Omental fat pad (tissue), 3 donors: ENCODE measurements at regions not wholly inside any gene's neighbourhood (a gene's known extent, or its start where the extent isn't known, plus 50 kb on each side); places are given as distances from the start of the nearest gene placed in this dataset.

Source experiments
- ATAC-seq: fragments of 150-250 bp; one replicate; pipeline ENCODE4 v1.9.1; 2016; ENCODE audit warnings: mild to moderate bottlenecking, moderate library complexity; ENCODE audit not compliant: low FRiP score
- DNase-seq: peaks from one replicate; pipeline ENCODE4 v3.0.0-alpha.2; 2019; ENCODE audit warnings: low spot score
- TF ChIP-seq, protein P1 (sequence below), 3 donors: fragments of 450-650 bp; IDR thresholded peaks; one replicate each; pipeline ENCODE4 v1.5.1; 2016 to 2017; ENCODE audit warnings: antibody characterized with exemption in 3 of 3, mild to moderate bottlenecking in 3 of 3, moderate library complexity in 2 of 3

DNA sequence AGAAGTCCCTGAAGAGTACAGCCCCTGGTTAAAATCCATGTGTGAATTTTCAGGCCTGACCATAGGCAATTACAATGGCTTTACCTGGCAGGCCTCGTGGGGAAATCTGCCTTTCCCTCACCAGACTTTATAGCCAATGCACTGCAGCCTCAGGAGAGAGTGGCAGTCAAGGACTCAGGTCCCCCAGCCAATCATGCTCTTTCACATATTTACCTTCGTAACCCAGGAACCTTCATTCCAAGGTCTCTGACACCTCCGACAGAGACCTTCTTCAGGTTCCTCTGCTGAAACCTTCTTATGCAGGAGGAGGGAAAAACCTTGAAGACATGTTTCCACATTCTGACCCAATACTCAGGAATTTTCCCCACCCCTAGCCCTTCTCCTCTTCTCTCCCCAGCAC, 118.9 kb downstream of the FASLG start:
- no peak for ATAC-seq
- TF ChIP-seq, protein P1, sequence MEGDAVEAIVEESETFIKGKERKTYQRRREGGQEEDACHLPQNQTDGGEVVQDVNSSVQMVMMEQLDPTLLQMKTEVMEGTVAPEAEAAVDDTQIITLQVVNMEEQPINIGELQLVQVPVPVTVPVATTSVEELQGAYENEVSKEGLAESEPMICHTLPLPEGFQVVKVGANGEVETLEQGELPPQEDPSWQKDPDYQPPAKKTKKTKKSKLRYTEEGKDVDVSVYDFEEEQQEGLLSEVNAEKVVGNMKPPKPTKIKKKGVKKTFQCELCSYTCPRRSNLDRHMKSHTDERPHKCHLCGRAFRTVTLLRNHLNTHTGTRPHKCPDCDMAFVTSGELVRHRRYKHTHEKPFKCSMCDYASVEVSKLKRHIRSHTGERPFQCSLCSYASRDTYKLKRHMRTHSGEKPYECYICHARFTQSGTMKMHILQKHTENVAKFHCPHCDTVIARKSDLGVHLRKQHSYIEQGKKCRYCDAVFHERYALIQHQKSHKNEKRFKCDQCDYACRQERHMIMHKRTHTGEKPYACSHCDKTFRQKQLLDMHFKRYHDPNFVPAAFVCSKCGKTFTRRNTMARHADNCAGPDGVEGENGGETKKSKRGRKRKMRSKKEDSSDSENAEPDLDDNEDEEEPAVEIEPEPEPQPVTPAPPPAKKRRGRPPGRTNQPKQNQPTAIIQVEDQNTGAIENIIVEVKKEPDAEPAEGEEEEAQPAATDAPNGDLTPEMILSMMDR (IDR thresholded peaks at IDR 0.05) = no peak
- DNase-seq = no peak

DNA sequence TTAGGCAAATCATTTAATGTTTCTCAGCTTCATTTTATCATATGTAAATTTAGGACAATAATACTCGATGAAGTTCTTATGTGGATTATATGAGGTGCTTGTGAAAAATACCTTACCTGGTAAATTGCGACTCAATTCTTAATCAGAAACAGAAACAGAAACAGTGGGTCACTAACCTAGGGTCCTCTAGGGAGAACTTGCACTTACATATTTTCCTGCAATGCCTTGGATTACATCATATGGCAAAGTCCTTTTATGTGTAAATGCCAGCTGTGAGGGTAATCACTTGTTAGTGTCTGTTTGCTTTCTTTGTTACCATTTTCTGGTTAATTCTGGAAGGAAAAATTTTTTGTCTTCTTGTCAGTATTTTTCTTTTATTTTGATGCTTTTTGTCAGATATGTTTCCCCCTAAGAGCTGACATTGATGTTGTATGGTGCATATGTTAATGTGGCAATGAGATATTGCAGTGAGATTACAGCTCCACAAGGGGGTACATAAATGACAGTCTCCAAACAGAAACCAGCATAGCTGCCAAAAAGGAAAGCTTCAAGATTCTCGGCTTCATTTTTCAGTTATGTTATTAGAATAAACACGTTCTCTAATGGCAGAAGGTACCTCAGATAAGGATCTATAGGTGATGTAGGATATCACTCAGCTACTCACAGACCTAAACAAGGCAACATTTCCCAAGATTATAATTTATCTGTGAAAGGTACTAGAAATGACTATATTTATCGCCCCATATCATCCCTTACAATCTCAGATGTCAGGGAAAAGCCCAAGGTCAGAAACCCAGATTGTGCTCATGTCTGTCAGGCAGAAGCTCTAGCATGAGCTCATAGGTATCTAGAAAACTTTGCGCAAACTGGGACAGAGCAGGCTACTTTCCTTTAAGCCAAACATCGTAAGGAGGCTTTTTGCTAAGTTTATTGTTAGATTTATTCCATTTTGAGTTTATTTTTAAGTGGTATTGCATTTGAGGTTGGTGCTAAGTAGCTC, 119.9 kb downstream of the FASLG start:
- TF ChIP-seq, protein P1 (IDR thresholded peaks at IDR 0.05) = no peak
- no peak for ATAC-seq

DNA sequence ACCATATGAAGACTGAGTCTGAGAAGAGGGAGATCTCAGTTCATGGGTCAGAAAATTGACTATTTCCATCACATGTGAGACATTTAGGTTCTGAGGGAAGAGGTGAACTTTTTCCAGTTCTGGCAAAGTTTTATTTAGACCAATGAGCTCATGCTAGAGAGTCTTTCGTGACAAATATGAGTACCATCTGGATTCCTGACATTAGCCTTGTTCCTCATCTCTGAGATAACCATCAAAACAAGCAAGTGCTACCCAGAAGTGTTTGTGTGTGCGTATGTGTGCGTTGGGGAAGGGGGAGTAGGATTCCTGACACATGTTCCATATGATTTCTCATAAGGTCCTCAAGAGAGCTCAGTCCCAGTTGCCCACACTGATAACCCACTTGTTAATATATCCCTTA, 120.6 kb downstream of the FASLG start:
- TF ChIP-seq, protein P1 (IDR thresholded peaks at IDR 0.05) = no peak
- DNase-seq (no peak), ATAC-seq (no peak)

More for the DNA sequence above, 119.9 kb downstream of the FASLG start:
- no peak for DNase-seq

DNA sequence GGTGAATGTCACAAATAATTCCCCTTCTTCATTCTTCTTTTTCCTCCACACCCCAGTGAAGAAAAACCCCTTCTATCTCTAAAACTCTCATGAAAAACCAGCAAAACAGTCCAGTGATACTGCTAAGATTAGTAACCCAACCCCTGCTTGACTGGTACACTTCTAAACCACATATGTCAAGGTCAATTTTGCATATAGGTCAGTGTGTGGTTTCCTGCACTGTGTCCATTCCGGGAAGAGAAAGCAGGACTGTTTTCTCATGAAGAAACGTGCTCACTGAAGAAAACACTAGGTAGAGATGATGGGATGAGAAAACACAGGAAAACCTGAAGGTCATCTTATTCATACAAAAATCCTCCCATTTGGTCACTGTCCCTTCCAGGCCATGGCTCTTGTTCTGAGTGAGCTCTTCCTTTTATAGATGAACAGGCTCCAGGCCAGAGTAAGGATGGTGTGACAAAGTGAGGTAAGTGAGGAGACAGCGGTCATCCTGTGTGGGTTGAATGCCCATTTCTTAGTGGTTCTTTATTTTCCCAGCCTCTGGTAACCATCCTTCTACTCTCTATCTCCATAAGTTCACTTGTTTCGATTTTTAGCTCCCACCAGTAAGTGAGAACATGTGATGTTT, 122.7 kb downstream of the FASLG start:
- TF ChIP-seq, protein P1 (IDR thresholded peaks at IDR 0.05) = no peak
- DNase-seq (no peak), ATAC-seq (no peak)

DNA sequence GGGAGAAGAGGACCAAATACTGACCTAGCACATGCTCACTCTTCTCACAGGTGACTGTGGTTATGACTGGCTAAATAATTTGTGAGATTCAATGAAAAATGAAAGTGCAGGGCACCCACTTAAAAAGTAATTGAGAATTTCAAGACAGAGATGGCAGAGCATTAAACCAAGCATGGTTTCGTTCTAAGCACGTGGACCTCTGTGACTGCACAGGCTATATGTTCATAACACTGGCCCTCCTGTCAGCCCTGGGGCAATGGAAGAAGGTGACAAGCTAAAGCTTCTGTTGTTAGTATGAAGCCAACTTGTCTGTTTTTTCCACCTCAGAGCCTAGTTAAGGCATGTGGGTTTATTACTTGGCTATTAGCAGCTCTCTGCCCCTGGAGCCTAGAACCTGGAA, 130.9 kb downstream of the FASLG start:
- ATAC-seq = no peak
- DNase-seq = no peak
- TF ChIP-seq, protein P1 (IDR thresholded peaks at IDR 0.05) = no peak

DNA sequence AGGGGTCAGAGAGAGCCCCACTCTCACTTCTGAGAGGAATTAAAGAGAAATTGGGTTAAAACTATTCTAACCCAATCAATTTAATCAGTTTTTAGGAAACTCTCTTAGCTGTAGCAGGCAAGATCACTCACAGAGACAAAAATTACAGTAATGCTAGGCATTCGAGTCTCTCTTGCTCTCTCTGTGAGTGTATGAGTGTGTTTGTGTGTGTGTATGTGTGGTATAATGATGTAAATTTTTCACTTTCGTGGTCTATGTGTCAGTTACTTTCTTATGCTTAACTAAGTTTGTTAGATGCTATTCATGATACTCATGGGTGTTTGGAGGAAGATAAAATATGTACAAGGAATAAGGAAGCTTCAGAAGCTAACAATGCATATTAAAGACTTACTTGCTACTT, 131.3 kb downstream of the FASLG start:
- DNase-seq (no peak), ATAC-seq (no peak)
- TF ChIP-seq, protein P1 (IDR thresholded peaks at IDR 0.05) = no peak
